KOPT-K1 (cell line): ENCODE measurements at regions not wholly inside any gene's neighbourhood (a gene's known extent, or its start where the extent isn't known, plus 50 kb on each side); places are given as distances from the start of the nearest gene placed in this dataset.

Source experiments
- H3K27ac ChIP-seq: fragments of 200-600 bp; sonication (generic); 2 replicates; pipeline ENCODE4 v1.5.1; 2016; ENCODE audit warnings: antibody characterized with exemption, mild to moderate bottlenecking, low read depth, low read length; ENCODE audit not compliant: poor library complexity, severe bottlenecking
- H3K36me3 ChIP-seq: fragments of 200-600 bp; sonication (generic); 2 replicates; pipeline ENCODE4 v1.5.1; 2017; ENCODE audit warnings: antibody characterized with exemption, mild to moderate bottlenecking, low read length, moderate library complexity; ENCODE audit not compliant: insufficient read depth
- H3K9me3 ChIP-seq: fragments of 200-600 bp; sonication (generic); 2 replicates; pipeline ENCODE4 v1.5.1; 2017; ENCODE audit warnings: antibody characterized with exemption, low read length, mild to moderate bottlenecking; ENCODE audit not compliant: insufficient read depth, poor library complexity, severe bottlenecking

DNA sequence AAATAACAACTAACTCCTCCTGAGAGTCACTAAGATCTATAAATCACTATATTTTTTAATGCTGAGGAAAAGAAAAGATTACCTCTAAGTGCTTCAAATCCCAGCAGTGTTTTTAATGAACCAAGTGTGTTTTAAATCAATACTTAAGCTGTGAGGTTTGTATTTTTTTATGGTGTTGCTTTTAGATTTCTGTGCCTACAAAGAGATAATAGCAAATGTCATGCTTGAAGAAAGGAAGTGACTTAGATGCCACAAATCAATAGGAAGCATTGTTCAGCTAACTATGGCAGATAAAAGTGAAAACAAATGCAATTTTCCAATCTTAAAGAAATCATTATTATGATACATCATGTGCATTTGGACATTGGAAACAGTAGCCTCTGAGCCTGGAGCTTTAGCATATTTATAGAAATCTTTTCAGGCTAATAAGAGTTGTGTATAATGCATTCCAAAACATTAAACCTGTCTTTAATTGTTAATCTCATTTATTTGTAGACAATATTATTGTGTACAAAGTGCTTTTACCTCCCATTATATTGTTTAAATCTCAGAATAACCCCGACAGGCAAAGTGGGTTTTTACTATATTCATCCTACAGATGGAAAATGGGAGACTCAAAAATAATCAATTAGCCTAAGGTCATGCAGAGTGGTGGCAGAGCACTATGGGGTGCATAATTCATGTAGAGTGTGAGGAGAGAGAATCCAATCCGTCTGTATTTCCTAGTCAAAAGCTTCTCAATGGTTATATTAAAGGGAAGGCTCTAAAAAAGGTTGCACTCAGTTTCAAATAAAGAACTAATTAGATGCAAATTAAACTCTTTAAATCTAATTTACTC lies 486.2 kb downstream of the NAV3 start:
- Histone ChIP-seq H3K9me3 (no peaks in the 10 kb centered on the region), H3K27ac (no peak overlapping the region), H3K36me3 (no peaks in the 10 kb centered on the region)

DNA sequence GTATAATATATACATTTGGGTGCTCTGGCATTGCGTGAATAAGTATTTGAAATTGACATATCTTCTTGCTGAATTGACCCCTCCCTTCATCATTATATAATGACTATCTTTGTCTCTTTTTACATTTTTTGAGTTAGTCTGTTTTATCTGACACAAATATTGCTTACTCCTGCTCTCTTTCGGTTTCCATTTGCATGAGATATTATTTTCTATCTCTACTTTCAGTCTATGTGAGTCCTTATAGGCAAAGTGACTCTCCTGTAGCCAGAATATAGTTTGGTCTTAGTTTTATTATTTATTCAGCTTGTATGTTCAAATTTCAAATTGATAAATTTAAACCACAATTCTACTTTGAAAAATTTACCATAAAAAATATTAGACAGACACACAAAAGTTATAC lies 491.0 kb downstream of the NAV3 start:
- no peaks in the 10 kb centered on the region for H3K36me3 ChIP-seq
- no peaks in the 10 kb centered on the region for H3K9me3 ChIP-seq
- no peak overlapping the region for H3K27ac ChIP-seq

DNA sequence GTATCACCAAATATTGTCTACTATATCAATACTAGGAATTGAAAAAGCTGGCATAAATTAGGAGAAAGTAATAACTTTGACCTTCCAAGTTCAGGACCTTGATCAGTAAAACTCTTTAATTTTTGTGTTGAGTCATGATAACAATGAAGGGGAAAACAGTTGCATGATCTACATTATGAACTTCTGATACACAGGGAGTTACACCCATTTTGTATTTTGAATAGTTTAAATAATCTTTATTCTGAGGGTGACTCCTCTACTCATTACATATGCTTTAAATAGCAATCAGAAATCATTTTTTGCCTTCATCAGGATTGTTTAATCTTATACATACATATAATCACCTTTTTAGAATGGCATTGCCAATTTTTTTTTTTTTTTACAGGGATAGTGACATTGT lies 492.5 kb downstream of the NAV3 start:
- H3K9me3 ChIP-seq: no peaks in the 10 kb centered on the region
- H3K27ac ChIP-seq: no peak overlapping the region
- no peaks in the 10 kb centered on the region for H3K36me3 ChIP-seq

DNA sequence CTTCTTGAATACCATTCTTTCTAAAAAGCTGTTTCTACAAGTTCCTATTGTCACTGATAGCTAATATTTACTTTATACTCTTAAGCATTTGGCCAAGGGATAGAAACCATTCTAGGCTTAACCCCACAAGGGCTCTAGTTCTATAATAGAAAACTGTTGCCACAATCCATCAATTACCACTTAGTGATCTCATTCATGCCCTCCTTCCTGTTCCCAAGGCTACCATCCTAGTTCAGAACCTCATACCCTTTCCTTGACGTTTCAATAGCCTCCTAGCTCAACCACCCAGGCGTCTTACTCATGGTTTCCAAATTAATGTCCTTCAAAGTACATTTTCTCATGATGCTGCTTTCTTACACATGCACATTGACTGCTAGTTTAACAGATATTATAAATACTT lies 493.5 kb downstream of the NAV3 start:
- Histone ChIP-seq H3K9me3 (no peaks in the 10 kb centered on the region), H3K36me3 (no peaks in the 10 kb centered on the region), H3K27ac (no peak overlapping the region)

DNA sequence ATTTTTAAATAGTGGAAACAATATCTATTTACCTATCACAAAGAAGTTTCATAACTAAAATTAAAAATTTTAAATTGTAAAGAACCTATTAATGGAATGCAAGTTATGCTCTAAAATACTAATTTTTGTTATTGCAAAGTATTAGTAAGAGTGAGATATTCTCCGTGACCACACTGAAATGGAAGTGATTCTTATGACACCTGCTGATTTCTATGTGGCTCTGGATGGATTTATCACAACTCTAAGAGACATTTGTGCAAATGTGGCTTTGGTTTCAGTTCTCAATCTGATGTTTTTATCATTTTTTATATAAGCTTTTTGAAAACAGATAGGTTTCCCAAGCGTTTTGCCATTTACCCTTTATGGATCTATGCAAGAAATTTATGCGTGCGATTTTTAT lies 497.8 kb downstream of the NAV3 start:
- H3K27ac ChIP-seq: no peak overlapping the region
- H3K36me3 ChIP-seq: no peaks in the 10 kb centered on the region
- H3K9me3 ChIP-seq: no peaks in the 10 kb centered on the region

DNA sequence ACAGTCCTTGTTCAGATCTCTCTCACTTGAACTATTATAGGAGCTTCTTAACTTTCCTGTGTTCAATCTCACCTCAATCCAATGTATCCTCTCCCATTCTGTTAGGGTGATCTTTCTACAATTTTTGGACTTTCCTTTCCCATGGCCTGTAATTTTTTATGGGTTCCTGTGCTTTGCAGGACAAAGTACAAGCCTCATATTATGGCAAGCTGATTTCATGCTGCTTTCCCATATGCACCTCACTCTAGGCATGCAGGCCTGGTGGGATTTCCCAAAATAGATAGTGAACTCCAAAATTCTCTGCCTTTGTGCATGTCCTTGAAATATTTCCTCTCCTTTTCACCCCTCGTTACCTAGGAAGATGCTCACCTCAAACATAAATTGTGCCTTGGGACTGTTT lies 499.4 kb downstream of the NAV3 start:
- Histone ChIP-seq H3K27ac (no peak overlapping the region), H3K9me3 (no peaks in the 10 kb centered on the region)

DNA sequence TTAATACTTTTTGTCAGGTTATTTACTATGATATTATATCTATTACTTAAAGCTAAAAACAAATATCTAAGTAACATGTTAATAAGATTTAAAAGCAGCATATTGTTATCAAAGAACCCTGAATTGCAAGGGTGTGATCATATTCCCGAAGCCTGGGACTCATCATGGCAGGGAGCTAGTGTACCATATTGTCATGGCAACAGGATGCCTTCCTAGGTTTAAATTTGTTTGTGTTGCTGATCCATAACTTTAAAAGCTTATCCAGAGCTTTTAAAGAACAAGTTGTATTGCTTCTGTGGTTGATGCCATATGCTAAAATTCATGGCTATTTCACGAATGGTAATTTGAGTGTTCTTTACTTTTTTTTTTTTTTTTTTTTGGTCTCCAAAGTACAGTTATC lies 500.5 kb downstream of the NAV3 start:
- Histone ChIP-seq H3K9me3 (no peaks in the 10 kb centered on the region), H3K27ac (no peak overlapping the region), H3K36me3 (no peaks in the 10 kb centered on the region)

More for the DNA sequence above, 499.4 kb downstream of the NAV3 start:
- H3K36me3 ChIP-seq: no peaks in the 10 kb centered on the region

DNA sequence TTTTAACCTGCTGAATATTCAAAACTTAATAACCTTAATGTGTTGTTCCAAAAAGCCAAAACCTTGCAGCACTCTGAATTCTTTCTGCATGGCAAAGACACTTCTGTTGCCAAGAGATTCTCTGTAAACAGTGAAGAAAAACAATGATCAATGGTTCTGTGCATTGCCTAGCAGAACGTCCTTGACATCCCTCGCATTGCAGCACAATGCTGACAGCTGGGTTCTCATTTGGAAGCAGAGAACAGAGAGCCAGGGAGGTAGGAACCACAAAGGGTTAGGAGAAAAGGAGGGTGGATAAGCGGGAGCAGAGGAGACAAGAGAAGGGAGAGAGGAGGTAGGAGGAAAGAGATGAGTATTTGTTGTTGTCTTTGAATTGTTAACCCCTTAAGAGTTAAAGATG lies 501.1 kb downstream of the NAV3 start:
- no peak overlapping the region for H3K27ac ChIP-seq
- H3K36me3 ChIP-seq: no peaks in the 10 kb centered on the region
- H3K9me3 ChIP-seq: no peaks in the 10 kb centered on the region

DNA sequence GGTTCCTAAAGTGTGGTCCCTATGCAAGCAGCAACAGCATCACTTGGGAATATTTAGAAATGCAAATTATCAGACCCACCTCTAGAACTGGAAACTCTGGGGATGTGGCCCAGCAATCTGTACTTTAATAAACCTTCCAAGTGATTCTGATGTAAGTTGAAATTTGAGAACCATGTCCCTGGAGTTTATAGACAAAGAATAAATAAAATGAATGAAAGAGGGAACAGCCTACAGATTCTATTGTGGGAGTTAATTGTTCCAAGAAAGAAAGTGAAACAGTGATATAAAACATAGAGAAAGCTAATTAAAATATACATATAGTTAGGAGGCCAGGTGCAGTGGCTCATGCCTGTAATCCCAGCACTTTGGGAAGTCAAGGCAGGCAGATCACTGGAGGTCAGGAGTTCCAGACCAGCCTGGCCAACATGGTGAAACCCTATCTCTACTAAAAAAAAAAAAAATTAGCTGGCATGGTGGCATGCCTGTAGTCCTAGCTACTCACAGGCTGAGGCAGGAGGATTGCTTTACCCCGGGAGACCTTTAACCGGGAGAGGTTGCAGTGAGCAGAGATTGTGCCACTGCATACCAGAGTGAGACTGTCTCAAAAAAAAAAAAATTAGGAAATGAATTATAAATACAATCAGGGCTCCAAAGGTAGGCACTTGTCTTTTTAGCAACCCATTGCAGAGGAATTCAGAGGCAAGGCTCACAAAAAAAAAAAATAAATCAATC lies 507.5 kb downstream of the NAV3 start:
- no peaks in the 10 kb centered on the region for H3K36me3 ChIP-seq
- no peaks in the 10 kb centered on the region for H3K9me3 ChIP-seq

DNA sequence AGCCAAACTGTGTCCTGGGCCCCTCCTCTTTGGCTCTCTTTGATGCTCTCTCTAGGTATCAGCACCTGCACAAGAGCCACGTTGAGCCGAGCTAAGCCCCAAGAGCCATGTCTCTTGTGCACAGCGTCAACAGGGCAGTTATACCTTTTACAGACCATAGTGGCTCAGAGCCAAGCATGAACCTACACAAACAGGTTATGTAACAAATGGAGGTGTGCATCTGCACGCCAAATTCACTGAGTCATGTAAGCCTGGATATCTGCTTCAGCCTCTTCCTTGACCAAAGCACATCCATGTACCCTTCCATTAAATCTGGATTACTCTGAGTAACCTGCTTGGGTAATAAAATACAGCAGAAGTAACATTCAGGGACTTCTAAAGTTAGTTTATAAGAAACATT lies 509.7 kb downstream of the NAV3 start:
- H3K36me3 ChIP-seq: no peaks in the 10 kb centered on the region
- no peaks in the 10 kb centered on the region for H3K9me3 ChIP-seq
- no peak overlapping the region for H3K27ac ChIP-seq

More for the DNA sequence above, 507.5 kb downstream of the NAV3 start:
- H3K27ac ChIP-seq: no peak overlapping the region

DNA sequence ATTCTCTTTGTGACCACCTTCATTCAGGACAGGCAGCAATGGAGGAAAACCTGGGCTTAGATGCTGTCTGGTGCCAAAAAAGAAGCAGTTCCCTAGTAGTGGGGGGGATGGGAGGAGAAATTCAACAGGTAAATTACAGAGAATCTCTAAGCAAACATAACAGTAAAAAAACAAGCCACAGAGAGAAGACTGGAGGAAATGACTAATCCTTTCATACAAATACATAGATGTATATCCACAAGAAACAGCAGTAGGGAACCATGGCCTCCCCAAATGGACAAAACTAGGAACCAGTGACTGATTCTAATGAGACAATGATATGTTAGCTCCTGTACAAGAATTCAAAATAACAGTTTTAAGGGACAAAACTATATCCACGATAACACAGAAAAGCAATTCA lies 513.0 kb downstream of the NAV3 start:
- Histone ChIP-seq H3K9me3 (peaks cover 5% of the 10 kb centered on the region), H3K27ac (no peak overlapping the region), H3K36me3 (no peaks in the 10 kb centered on the region)

DNA sequence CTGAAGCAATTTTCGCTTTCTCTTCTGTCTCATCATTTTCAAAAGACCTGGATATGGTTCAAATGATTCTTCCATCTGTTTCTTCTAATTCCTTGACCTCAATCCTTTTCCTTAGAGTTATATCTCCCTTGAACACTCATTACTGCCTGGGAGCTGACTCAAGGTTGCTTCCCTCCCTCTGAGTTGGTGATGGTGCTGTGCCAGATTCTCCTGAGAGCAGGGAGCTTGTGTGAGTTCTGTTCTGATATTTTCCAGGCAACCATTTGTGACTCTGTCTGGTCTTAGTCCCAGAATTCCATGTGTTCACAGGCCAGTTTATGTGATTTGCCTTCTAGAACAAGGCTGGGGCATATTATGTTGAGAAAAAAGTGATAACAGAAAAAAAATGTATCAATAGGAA lies 505.1 kb upstream of the SYT1 start:
- no peaks in the 10 kb centered on the region for H3K36me3 ChIP-seq
- no peaks in the 10 kb centered on the region for H3K9me3 ChIP-seq
- H3K27ac ChIP-seq: no peak overlapping the region

DNA sequence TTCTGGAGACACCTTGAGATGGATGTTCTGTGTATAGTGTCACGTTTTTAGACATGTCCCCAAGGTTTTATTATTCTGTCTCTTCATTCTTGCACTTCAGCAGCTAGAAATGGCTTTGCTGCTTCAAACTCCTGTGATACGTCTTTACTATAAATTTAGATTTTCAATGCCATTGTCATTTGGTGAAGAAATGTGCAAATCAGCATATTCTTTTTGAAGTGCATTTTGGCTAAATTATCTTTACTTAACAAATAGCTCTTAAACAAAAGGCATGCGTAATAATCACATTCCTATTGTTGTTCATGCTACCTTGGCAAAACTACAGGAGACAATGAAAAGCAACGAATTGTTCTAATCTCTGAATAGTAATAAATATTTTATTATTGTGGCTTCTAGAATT lies 502.9 kb upstream of the SYT1 start:
- Histone ChIP-seq H3K27ac (no peak overlapping the region), H3K9me3 (no peaks in the 10 kb centered on the region)

DNA sequence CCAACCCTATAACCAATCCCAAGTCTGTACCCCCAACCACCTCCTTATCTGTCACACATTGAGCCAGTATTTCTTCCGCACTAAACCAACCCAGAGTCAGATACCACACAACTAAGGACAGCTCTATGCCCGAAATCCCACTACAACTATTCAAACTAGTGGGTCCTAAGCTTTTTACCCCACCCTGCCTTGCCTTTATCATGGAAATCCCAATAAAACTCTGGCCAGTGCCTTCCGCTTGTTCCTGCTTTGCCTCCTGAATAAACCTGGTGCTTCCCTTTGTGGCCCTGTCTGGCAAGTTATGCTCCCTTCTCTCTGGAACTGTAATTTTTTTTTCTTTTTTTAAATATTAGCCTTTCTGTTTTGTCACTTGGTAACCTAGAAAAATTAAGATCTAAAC lies 493.3 kb upstream of the SYT1 start:
- H3K9me3 ChIP-seq: no peaks in the 10 kb centered on the region
- H3K36me3 ChIP-seq: no peaks in the 10 kb centered on the region
- H3K27ac ChIP-seq: no peak overlapping the region

More for the DNA sequence above, 502.9 kb upstream of the SYT1 start:
- H3K36me3 ChIP-seq: no peaks in the 10 kb centered on the region

DNA sequence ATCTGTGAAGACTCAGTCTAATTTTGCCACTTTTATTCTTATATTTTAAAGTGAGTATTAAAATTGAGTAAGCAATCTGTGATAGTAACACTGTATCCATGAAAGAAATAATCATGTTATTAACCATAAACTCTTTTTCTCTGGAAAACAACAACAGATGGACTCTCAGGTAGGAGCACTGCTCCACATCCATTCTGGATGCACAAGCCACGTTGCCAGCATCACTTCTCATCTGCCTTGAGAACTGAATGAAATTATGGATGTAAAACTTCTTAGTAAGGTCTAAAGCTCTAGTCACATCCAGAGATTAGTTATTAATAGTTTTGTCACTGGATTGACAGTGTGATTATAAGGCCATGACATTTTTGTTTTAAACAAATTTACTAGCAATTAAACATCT lies 489.1 kb upstream of the SYT1 start:
- Histone ChIP-seq H3K9me3 (peaks cover 18% of the 10 kb centered on the region), H3K36me3 (no peaks in the 10 kb centered on the region), H3K27ac (no peak overlapping the region)

DNA sequence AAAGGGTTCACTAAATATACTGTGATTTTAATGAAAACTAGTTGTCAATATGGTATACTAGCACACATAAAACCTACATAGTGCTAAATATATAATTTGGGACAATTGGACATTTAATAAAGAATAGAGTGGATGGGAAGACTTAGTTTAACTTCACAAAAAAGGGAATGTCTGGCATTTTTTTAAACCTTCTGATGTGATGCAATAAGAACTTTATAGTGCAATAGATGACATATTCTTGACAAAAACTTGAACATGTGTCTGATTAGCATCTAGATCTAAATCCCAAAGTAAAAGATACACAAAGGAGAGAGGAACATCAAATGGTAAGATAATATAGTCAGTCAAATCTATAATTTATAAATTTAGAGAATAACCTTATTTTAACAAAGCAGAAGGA lies 488.3 kb upstream of the SYT1 start:
- Histone ChIP-seq H3K27ac (no peak overlapping the region), H3K36me3 (no peaks in the 10 kb centered on the region), H3K9me3 (peaks cover 18% of the 10 kb centered on the region)
